SK-N-MC (cell line): ENCODE measurements at regions not wholly inside any gene's neighbourhood (a gene's known extent, or its start where the extent isn't known, plus 50 kb on each side); places are given as distances from the start of the nearest gene placed in this dataset.

Source experiments
- EZH2 ChIP-seq: fragments of 200-600 bp; sonication (generic); IDR thresholded peaks from one replicate; pipeline ENCODE4 v1.6.1; 2017; ENCODE audit warnings: antibody characterized with exemption
- POLR2AphosphoS5 ChIP-seq: IDR thresholded peaks from 2 replicates; pipeline ENCODE4 v1.6.1; 2012; ENCODE audit warnings: mild to moderate bottlenecking, low read depth, low read length, borderline replicate concordance

GRCh38 chr15:39285663-39286062 is 295.2 kb upstream of the THBS1 start:
- TF ChIP-seq EZH2 (no peak), POLR2AphosphoS5 (no peak)
